A549 (cell line): ENCODE measurements at regions not wholly inside any gene's neighbourhood (a gene's known extent, or its start where the extent isn't known, plus 50 kb on each side); places are given as distances from the start of the nearest gene placed in this dataset.

Source experiments
- ATAC-seq, 2 experiments: fragments of 200-7000 bp in 1 of 2; fragments of >200 bp in 1 of 2; cut with Nextera tagmentation in 1 of 2; cut with Tn5 transposase in 1 of 2; 3 replicates each; pipeline versions ENCODE4 v1.8.0 to v1.9.1; 2018 to 2020; ENCODE audit warnings: mild to moderate bottlenecking in 1 of 2, moderate library complexity in 1 of 2
- CTCF ChIA-PET: fragments of 300-600 bp; sonication (Branson Sonifier 250); formaldehyde crosslinking; extraction: SDS; loops from one replicate; lab custom pipeline; 2021; ENCODE audit warnings: antibody characterized with exemption, inconsistent platforms; lab: Yijun Ruan, JAX
- POLR2A ChIA-PET: fragments of 350-600 bp; formaldehyde crosslinking; extraction: SDS; loops from one replicate; lab custom pipeline; 2021; ENCODE audit warnings: antibody characterized with exemption, inconsistent platforms; lab: Yijun Ruan, JAX
- DNase-seq, 2 experiments: peaks; one replicate each; pipeline versions ENCODE4 v3.0.0 to v3.0.0-alpha.2; 2011 to 2016; ENCODE audit warnings: low read depth in 1 of 2, low spot score in 1 of 2
- FAIRE-seq: peaks from 2 replicates; lab custom pipeline; 2011; peaks lifted over from hg19 to GRCh38; lab: Jason Lieb, UNC
- H3K27ac ChIP-seq, 2 experiments: fragments of >200 bp; sonication (Bioruptor Twin); formaldehyde crosslinking; 3 replicates each; pipeline ENCODE4 v1.5.1; 2016 to 2017
- H3K4me1 ChIP-seq: fragments of >200 bp; sonication (Bioruptor Twin); formaldehyde crosslinking; 3 replicates; pipeline ENCODE4 v1.6.1; 2016
- H3K4me2 ChIP-seq: fragments of >200 bp; sonication (Bioruptor Twin); formaldehyde crosslinking; 3 replicates; pipeline ENCODE4 v1.6.1; 2016
- H3K4me3 ChIP-seq: fragments of >200 bp; sonication (Bioruptor Twin); formaldehyde crosslinking; 3 replicates; pipeline ENCODE4 v1.5.1; 2016
- H3K9me3 ChIP-seq: fragments of >200 bp; sonication (Bioruptor Twin); formaldehyde crosslinking; 3 replicates; pipeline ENCODE4 v1.6.1; 2016
- BHLHE40 ChIP-seq: IDR thresholded peaks from 2 replicates; pipeline ENCODE4 v1.6.1; 2012; ENCODE audit warnings: low read depth, low read length, inconsistent platforms
- CBX2 ChIP-seq: fragments of 200-600 bp; sonication (generic); IDR thresholded peaks from 2 replicates; pipeline ENCODE4 v1.6.1; 2016; ENCODE audit warnings: low read depth, mild to moderate bottlenecking, borderline replicate concordance
- CEBPB ChIP-seq, 2 experiments: fragments of >200 bp in 1 of 2; sonication (Bioruptor Twin) in 1 of 2; formaldehyde crosslinking in 1 of 2; IDR thresholded peaks; 2 replicates each; pipeline ENCODE4 v1.6.1; 2012 to 2016
- EHF ChIP-seq: fragments of 250-450 bp; sonication (Bioruptor Pico); IDR thresholded peaks from 2 replicates; pipeline ENCODE4 v1.5.0; 2020; ENCODE audit warnings: mild to moderate bottlenecking
- ESRRA ChIP-seq: fragments of 150-350 bp; IDR thresholded peaks from 2 replicates; pipeline ENCODE4 v1.6.1; 2014; ENCODE audit warnings: mild to moderate bottlenecking, low read length, borderline replicate concordance
- FOSL2 ChIP-seq, 2 experiments: fragments of 450-650 bp in 1 of 2; fragments of >200 bp in 1 of 2; sonication (Bioruptor Twin) in 1 of 2; formaldehyde crosslinking; IDR thresholded peaks; 2 replicates each; pipeline versions ENCODE4 v1.5.0 to v1.6.1; 2016 to 2020; ENCODE audit warnings: mild to moderate bottlenecking in 1 of 2, moderate library complexity in 1 of 2
- FOXS1 ChIP-seq: fragments of 250-450 bp; sonication (Bioruptor Pico); IDR thresholded peaks from 2 replicates; pipeline ENCODE4 v1.5.0; 2020; ENCODE audit warnings: mild to moderate bottlenecking, moderate library complexity
- HDAC2 ChIP-seq: fragments of 200-600 bp; sonication (generic); IDR thresholded peaks from 2 replicates; pipeline ENCODE4 v1.6.1; 2016
- HOXB13 ChIP-seq: fragments of 250-450 bp; sonication (Bioruptor Pico); IDR thresholded peaks from 2 replicates; pipeline ENCODE4 v1.5.0; 2020; ENCODE audit warnings: low read depth, mild to moderate bottlenecking, moderate library complexity
- JUN ChIP-seq, 2 experiments: fragments of >200 bp; sonication (Bioruptor Twin); formaldehyde crosslinking; IDR thresholded peaks; 2 replicates in 1 of 2; 3 replicates in 1 of 2; pipeline ENCODE4 v1.6.1; 2016 to 2017
- MAFK ChIP-seq: fragments of 450-650 bp; IDR thresholded peaks from 2 replicates; pipeline ENCODE4 v1.6.1; 2014; ENCODE audit not compliant: partially characterized antibody
- NPAS2 ChIP-seq: fragments of 250-450 bp; sonication (Bioruptor Pico); IDR thresholded peaks from 2 replicates; pipeline ENCODE4 v1.8.0; 2022; ENCODE audit warnings: mild to moderate bottlenecking, moderate library complexity, borderline replicate concordance
- RARB ChIP-seq: fragments of 250-450 bp; sonication (Bioruptor Pico); IDR thresholded peaks from 2 replicates; pipeline ENCODE4 v1.8.0; 2021; ENCODE audit warnings: mild to moderate bottlenecking, moderate library complexity
- RFX5 ChIP-seq: fragments of 450-650 bp; IDR thresholded peaks from 2 replicates; pipeline ENCODE4 v1.7.1; 2014; ENCODE audit warnings: antibody characterized with exemption, mild to moderate bottlenecking, moderate library complexity
- SREBF2 ChIP-seq: fragments of 450-650 bp; IDR thresholded peaks from 2 replicates; pipeline ENCODE4 v1.6.1; 2014; ENCODE audit warnings: mild to moderate bottlenecking, moderate library complexity
- WGBS: methylation state at CpG from one replicate; pipeline ENCODE4 v1.1.6; 2017; ENCODE audit errors: missing lambda C conversion rate; 5-methylcytosine and 5-hydroxymethylcytosine counted together
- TF ChIP-seq, protein P1 (sequence below): fragments of >200 bp; sonication (Bioruptor Twin); formaldehyde crosslinking; IDR thresholded peaks from 3 replicates; pipeline ENCODE4 v1.5.1; 2016
- TF ChIP-seq, protein P2 (sequence below): fragments of 250-450 bp; sonication (Bioruptor Pico); IDR thresholded peaks from 2 replicates; pipeline ENCODE4 v1.5.0; 2020; ENCODE audit warnings: low read depth, mild to moderate bottlenecking, moderate library complexity
- TF ChIP-seq, protein P3 (sequence below): fragments of >200 bp; sonication (Bioruptor Twin); formaldehyde crosslinking; IDR thresholded peaks from 3 replicates; pipeline ENCODE4 v1.6.1; 2016
- TF ChIP-seq, protein P4 (sequence below): fragments of 450-650 bp; IDR thresholded peaks from 2 replicates; pipeline ENCODE4 v1.6.1; 2014; ENCODE audit warnings: antibody characterized with exemption
- TF ChIP-seq, protein P5 (sequence below): IDR thresholded peaks from 2 replicates; pipeline ENCODE4 v1.6.1; 2012
- TF ChIP-seq, protein P6 (sequence below): IDR thresholded peaks from 2 replicates; pipeline ENCODE4 v1.6.1; 2012
- TF ChIP-seq, protein P7 (sequence below): fragments of 250-450 bp; sonication (Bioruptor Pico); IDR thresholded peaks from 2 replicates; pipeline ENCODE4 v1.5.0; 2021; ENCODE audit warnings: mild to moderate bottlenecking, moderate library complexity, borderline replicate concordance

DNA sequence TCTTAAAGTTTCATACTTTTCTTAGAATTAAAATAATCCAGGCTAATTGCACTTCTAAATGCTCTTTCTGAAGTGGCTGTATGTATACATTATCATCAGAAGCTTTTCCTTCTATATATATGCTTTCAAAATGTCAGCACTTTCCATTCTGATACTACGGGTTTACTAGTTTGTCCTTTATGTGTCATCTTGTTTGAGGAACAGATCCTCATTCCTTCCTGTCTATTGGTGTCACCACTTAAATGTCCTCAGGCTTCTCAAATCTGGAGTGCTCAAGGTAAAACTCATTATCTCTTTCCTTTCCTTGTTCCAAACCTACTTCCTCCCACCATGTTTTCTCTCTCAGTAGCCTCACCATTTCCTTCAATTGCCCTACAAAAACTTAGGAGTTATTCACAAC lies 236.3 kb downstream of the CSNK1G3 start:
- H3K4me3 ChIP-seq, result no peak overlapping the region
- 76% methylated on average over 1 of the region's 1 CpG for WGBS
- FAIRE-seq, result no peak

DNA sequence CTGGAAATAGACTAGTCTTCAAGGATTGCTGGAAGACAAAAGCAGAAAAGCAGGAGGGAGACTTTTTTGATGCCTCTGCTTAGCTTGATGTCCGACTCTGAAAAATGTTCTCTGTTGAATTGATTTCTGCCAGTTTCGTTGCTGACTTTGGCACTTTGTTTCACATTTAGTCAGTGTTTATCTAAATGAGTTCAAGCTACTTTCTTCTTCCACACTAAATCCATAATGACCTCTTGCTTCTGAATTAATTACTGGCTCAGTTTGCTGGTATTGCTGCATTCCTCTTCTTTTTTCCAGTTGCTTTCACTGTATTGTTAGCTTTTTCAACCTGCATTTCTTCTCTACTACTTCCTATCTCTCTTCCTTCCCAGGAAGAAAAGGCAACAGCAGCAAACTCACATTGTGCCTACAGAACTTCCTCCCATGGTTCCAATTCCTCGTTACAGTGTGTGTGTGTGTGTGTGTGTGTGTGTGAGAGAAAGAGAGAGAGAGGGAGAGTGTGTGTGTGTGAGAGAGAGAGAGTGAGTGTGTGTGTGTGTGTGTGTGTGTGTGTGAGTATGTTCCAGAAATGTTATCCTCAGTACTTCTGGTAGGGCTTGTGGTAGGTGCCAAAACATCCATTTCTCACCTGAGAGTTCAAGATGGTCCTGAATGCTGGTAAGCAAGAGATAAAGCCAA lies 234.8 kb downstream of the CSNK1G3 start:
- 34% methylated on average over 3 of the region's 3 CpGs for WGBS
- Histone ChIP-seq H3K9me3 (no peaks in the 10 kb centered on the region), H3K4me2 (no peak overlapping the region), H3K4me3 (no peak overlapping the region), H3K4me1 (no peaks in the 10 kb centered on the region), H3K27ac (no peak overlapping the region)
- FAIRE-seq, result no peak
- ChIA-PET CTCF (interaction anchor here (0.9 kb wide), 1 partner anchor 22 kb away, joined by 3 read pairs; no protein-coding TSS in a partner anchor), POLR2A (no interaction called here)
- no peak for ATAC-seq
- TF ChIP-seq, protein P1, sequence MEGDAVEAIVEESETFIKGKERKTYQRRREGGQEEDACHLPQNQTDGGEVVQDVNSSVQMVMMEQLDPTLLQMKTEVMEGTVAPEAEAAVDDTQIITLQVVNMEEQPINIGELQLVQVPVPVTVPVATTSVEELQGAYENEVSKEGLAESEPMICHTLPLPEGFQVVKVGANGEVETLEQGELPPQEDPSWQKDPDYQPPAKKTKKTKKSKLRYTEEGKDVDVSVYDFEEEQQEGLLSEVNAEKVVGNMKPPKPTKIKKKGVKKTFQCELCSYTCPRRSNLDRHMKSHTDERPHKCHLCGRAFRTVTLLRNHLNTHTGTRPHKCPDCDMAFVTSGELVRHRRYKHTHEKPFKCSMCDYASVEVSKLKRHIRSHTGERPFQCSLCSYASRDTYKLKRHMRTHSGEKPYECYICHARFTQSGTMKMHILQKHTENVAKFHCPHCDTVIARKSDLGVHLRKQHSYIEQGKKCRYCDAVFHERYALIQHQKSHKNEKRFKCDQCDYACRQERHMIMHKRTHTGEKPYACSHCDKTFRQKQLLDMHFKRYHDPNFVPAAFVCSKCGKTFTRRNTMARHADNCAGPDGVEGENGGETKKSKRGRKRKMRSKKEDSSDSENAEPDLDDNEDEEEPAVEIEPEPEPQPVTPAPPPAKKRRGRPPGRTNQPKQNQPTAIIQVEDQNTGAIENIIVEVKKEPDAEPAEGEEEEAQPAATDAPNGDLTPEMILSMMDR, result no peak
- TF ChIP-seq, protein P2, sequence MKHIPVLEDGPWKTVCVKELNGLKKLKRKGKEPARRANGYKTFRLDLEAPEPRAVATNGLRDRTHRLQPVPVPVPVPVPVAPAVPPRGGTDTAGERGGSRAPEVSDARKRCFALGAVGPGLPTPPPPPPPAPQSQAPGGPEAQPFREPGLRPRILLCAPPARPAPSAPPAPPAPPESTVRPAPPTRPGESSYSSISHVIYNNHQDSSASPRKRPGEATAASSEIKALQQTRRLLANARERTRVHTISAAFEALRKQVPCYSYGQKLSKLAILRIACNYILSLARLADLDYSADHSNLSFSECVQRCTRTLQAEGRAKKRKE (CRISPR knock-in tag), result no peak
- no peak for TF ChIP-seq CEBPB (IDR thresholded peaks at IDR 0.05)
- no peak for TF ChIP-seq FOSL2 (IDR thresholded peaks at IDR 0.05)
- TF ChIP-seq FOSL2 (CRISPR knock-in tag; IDR thresholded peaks at IDR 0.05), result no peak
- TF ChIP-seq HDAC2, result no peak
- no peak for TF ChIP-seq JUN (IDR thresholded peaks at IDR 0.05)
- no peak for TF ChIP-seq RFX5
- DNase-seq, result no peak

More for the DNA sequence above, 236.3 kb downstream of the CSNK1G3 start:
- H3K4me1 ChIP-seq, result no peaks in the 10 kb centered on the region
- ATAC-seq (no peak), DNase-seq (no peak)
- ChIA-PET CTCF (interaction anchor here (0.6 to 1.4 kb wide), 3 partner anchors 9 to 1922 kb away, joined by 3 to 5 read pairs (median 3); no protein-coding TSS in a partner anchor), POLR2A (no interaction called here)
- no peaks in the 10 kb centered on the region for H3K9me3 ChIP-seq
- no peak overlapping the region for H3K4me2 ChIP-seq
- no peak overlapping the region for H3K27ac ChIP-seq
- no peak for TF ChIP-seq EHF (CRISPR knock-in tag)
- TF ChIP-seq, protein P3, sequence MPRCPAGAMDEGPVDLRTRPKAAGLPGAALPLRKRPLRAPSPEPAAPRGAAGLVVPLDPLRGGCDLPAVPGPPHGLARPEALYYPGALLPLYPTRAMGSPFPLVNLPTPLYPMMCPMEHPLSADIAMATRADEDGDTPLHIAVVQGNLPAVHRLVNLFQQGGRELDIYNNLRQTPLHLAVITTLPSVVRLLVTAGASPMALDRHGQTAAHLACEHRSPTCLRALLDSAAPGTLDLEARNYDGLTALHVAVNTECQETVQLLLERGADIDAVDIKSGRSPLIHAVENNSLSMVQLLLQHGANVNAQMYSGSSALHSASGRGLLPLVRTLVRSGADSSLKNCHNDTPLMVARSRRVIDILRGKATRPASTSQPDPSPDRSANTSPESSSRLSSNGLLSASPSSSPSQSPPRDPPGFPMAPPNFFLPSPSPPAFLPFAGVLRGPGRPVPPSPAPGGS, result no peak
- TF ChIP-seq ESRRA, result no peak
- TF ChIP-seq HDAC2, result no peak
- TF ChIP-seq BHLHE40, result no peak
- no peak for TF ChIP-seq CEBPB (IDR thresholded peaks at IDR 0.05)
- TF ChIP-seq, protein P4, sequence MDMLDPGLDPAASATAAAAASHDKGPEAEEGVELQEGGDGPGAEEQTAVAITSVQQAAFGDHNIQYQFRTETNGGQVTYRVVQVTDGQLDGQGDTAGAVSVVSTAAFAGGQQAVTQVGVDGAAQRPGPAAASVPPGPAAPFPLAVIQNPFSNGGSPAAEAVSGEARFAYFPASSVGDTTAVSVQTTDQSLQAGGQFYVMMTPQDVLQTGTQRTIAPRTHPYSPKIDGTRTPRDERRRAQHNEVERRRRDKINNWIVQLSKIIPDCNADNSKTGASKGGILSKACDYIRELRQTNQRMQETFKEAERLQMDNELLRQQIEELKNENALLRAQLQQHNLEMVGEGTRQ, result no peak
- TF ChIP-seq CBX2, result no peak
- TF ChIP-seq, protein P5, sequence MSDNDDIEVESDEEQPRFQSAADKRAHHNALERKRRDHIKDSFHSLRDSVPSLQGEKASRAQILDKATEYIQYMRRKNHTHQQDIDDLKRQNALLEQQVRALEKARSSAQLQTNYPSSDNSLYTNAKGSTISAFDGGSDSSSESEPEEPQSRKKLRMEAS, result no peak

DNA sequence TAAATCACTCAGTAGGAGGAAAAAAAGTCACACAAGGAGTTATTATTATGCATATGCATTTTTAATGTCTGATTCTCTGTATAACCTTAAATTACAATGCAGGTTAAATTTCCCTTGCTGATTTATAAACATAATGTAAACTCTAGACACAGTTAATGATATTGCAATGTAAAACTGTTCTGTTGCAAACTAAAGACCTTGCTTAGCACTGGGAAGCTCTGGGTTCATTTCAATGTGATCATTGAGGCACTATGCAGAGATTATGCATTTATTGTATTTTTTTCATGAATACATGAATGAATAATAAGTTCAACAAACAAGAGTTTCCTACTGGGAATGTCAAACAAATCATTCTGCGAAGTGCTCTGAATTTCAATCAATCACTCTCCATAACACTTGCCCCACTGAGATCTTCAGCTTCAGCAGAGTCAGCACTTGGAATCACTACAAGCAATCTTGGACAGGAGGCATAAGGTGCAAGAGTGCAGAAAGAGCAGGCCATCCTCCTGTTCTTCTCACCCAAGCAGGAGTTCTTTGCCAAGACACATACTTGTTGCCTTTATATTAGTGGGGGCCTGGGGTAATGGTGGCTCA lies 232.1 kb downstream of the CSNK1G3 start:
- CTCF ChIA-PET, result interaction anchor here (1.0 kb wide), 1 partner anchor 17 kb away, joined by 3 read pairs; no protein-coding TSS in a partner anchor
- POLR2A ChIA-PET, result no interaction called here
- no peak for ATAC-seq
- 29% methylated on average over 1 of the region's 1 CpG for WGBS
- Histone ChIP-seq H3K4me3 (no peak overlapping the region), H3K27ac (no peak overlapping the region), H3K4me1 (no peaks in the 10 kb centered on the region), H3K9me3 (no peaks in the 10 kb centered on the region), H3K4me2 (no peak overlapping the region)
- no peak for FAIRE-seq
- no peak for DNase-seq
- TF ChIP-seq, protein P6, sequence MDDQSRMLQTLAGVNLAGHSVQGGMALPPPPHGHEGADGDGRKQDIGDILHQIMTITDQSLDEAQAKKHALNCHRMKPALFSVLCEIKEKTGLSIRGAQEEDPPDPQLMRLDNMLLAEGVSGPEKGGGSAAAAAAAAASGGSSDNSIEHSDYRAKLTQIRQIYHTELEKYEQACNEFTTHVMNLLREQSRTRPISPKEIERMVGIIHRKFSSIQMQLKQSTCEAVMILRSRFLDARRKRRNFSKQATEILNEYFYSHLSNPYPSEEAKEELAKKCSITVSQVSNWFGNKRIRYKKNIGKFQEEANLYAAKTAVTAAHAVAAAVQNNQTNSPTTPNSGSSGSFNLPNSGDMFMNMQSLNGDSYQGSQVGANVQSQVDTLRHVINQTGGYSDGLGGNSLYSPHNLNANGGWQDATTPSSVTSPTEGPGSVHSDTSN, result no peak
- TF ChIP-seq HOXB13 (CRISPR knock-in tag) (no peak), RARB (CRISPR knock-in tag) (no peak), MAFK (no peak), NPAS2 (CRISPR knock-in tag) (no peak), CBX2 (no peak), FOXS1 (CRISPR knock-in tag) (no peak), SREBF2 (no peak)
- TF ChIP-seq, protein P3, result no peak
- TF ChIP-seq, protein P7, sequence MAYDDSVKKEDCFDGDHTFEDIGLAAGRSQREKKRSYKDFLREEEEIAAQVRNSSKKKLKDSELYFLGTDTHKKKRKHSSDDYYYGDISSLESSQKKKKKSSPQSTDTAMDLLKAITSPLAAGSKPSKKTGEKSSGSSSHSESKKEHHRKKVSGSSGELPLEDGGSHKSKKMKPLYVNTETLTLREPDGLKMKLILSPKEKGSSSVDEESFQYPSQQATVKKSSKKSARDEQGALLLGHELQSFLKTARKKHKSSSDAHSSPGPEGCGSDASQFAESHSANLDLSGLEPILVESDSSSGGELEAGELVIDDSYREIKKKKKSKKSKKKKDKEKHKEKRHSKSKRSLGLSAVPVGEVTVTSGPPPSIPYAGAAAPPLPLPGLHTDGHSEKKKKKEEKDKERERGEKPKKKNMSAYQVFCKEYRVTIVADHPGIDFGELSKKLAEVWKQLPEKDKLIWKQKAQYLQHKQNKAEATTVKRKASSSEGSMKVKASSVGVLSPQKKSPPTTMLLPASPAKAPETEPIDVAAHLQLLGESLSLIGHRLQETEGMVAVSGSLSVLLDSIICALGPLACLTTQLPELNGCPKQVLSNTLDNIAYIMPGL, result no peak
